ENCODE measurements at regions not wholly inside any gene's neighbourhood (a gene's known extent, or its start where the extent isn't known, plus 50 kb on each side); places are given as distances from the start of the nearest gene placed in this dataset.

GRCh38 chr2:216942016-216942415 lies 82.2 kb upstream of the TNP1 start:
- TF ChIP-seq, protein P1, sequence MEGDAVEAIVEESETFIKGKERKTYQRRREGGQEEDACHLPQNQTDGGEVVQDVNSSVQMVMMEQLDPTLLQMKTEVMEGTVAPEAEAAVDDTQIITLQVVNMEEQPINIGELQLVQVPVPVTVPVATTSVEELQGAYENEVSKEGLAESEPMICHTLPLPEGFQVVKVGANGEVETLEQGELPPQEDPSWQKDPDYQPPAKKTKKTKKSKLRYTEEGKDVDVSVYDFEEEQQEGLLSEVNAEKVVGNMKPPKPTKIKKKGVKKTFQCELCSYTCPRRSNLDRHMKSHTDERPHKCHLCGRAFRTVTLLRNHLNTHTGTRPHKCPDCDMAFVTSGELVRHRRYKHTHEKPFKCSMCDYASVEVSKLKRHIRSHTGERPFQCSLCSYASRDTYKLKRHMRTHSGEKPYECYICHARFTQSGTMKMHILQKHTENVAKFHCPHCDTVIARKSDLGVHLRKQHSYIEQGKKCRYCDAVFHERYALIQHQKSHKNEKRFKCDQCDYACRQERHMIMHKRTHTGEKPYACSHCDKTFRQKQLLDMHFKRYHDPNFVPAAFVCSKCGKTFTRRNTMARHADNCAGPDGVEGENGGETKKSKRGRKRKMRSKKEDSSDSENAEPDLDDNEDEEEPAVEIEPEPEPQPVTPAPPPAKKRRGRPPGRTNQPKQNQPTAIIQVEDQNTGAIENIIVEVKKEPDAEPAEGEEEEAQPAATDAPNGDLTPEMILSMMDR (IDR thresholded peaks at IDR 0.05): no peak
- TF ChIP-seq POLR2A (IDR thresholded peaks at IDR 0.05): no peak

All from body of pancreas (tissue), 4 donors.